Spinal cord (tissue), 9 donors: ENCODE measurements at regions not wholly inside any gene's neighbourhood (a gene's known extent, or its start where the extent isn't known, plus 50 kb on each side); places are given as distances from the start of the nearest gene placed in this dataset.

Experiments
- DNase-seq, 6 donors: peaks; one replicate each; pipeline versions ENCODE4 v3.0.0 to v3.0.0-alpha.2; 2013 to 2015; ENCODE audit warnings: low spot score in 6 of 6, low read depth in 4 of 6
- H3K27ac ChIP-seq: one replicate; pipeline ENCODE4 v1.5.1; 2013; ENCODE audit warnings: low read depth, low read length, control low read depth
- H3K27me3 ChIP-seq: one replicate; pipeline ENCODE4 v1.6.1; 2013; ENCODE audit warnings: low read length; ENCODE audit not compliant: control insufficient read depth, insufficient read depth
- H3K36me3 ChIP-seq: one replicate; pipeline ENCODE4 v1.6.1; 2013; ENCODE audit warnings: low read length; ENCODE audit not compliant: control insufficient read depth, insufficient read depth
- H3K4me1 ChIP-seq: one replicate; pipeline ENCODE4 v1.6.1; 2013; ENCODE audit warnings: low read length; ENCODE audit not compliant: control insufficient read depth, insufficient read depth
- H3K4me3 ChIP-seq: one replicate; pipeline ENCODE4 v1.5.1; 2013; ENCODE audit warnings: low read depth, low read length, control low read depth
- H3K9me3 ChIP-seq: one replicate; pipeline ENCODE4 v1.6.1; 2013; ENCODE audit warnings: low read length; ENCODE audit not compliant: control insufficient read depth, insufficient read depth
- WGBS: methylation state at CpG from one replicate; pipeline ENCODE4 v1.1.5; 2013; ENCODE audit warnings: missing lambda C conversion rate; ENCODE audit not compliant: insufficient coverage; 5-methylcytosine and 5-hydroxymethylcytosine counted together
- donor health status: healthy.

DNA sequence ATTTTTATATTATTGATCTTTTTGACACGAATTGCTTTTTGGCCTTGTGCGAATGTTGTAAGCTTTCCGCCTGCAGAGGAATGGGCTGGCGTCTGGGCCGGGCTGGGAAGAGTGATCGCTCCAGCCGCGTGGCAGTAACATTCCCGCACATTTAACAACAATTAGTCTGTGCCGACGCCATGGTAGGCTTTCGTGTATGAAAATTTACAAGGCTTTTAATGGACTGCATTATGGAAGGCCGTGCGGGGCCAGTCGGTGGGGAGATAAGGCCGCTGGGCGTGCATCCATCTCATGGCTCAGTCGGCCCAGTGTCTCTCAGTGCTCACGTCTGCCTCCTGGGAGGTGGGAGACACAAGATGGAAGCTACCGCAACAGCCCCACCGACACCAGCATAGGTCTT lies 142.2 kb downstream of the PHETA1 start:
- no peaks in the 10 kb centered on the region for H3K36me3 ChIP-seq
- peak in 1 of 6 donors; percentile 72 for DNase-seq
- H3K4me1 ChIP-seq, result peaks cover 3% of the 10 kb centered on the region
- 78% methylated on average over 8 of the region's 21 CpGs for WGBS
- H3K27ac ChIP-seq, result no peak overlapping the region
- H3K27me3 ChIP-seq, result no peaks in the 10 kb centered on the region
- no peaks in the 10 kb centered on the region for H3K9me3 ChIP-seq
- no peak overlapping the region for H3K4me3 ChIP-seq

DNA sequence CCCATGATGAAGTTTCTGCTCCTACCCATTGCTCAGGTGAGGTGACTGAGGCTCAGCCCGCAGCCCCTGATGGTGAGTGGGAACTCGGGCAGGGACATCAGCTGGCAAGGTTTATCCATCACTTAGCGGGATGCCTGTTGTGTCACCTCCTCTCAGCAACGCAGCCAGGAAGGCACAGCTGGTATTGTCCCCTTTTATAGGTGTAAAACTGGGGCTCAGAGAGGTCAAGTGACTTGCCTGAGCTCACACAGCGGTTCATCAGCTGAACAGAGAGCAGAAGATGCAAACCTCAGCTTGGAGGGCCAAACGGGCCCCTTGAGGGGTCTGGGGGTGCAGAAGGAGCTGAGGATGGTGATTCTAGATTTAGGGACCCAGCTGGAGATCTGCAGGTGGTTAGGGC lies 143.6 kb downstream of the PHETA1 start:
- no peak for DNase-seq
- Histone ChIP-seq H3K4me3 (no peak overlapping the region), H3K4me1 (peaks cover 3% of the 10 kb centered on the region), H3K27me3 (no peaks in the 10 kb centered on the region), H3K27ac (no peak overlapping the region), H3K9me3 (no peaks in the 10 kb centered on the region), H3K36me3 (no peaks in the 10 kb centered on the region)
- WGBS, result 88% methylated on average over 6 of the region's 6 CpGs

DNA sequence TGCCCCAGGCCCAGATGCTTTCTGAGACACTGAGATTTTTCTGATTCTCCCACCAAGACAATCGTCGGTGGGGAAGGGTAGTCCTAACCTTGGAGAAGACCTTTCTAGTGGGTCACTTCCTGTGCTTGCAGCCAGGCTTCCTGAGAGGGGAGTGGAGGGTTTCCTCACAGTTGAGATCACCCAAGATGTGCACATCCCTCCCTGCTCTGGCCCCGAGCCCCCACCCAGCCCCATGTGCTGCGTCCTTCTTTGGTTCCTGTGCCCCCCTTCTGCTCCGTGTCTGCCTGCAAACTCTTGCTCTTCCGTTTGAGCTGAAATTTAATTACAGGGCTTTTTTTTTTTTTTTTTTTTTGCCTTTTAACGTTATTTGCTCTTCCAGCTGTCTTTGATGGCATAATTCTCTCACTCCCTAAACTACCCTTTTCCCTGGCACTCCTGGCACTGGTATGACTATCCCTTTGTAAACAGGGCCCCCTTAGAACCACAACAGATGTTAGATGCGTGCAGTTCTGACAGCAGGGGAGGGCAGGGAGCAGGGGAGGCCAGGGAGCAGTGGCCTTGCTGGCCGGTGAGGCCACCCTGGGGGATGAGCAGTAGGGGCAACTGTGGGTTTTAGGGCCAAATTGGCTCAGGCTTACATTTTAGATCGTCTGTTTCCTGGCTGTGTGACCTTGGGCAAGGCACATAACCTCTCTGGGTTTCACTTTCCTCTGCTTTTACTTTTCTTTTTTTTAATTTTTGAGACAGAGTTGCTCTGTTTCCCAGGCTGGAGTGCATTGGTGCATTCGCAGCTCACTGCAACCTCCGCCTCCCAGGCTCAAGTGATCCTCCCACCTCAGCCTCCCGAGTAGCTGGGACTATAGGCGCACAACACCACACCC lies 144.5 kb downstream of the PHETA1 start:
- H3K27ac ChIP-seq, result no peak overlapping the region
- H3K36me3 ChIP-seq, result no peaks in the 10 kb centered on the region
- no peaks in the 10 kb centered on the region for H3K9me3 ChIP-seq
- WGBS, result 47% methylated on average over 2 of the region's 14 CpGs
- H3K4me3 ChIP-seq, result no peak overlapping the region
- H3K4me1 ChIP-seq, result peaks cover 3% of the 10 kb centered on the region
- DNase-seq, result peak in 1 of 6 donors; percentile 38
- no peaks in the 10 kb centered on the region for H3K27me3 ChIP-seq

DNA sequence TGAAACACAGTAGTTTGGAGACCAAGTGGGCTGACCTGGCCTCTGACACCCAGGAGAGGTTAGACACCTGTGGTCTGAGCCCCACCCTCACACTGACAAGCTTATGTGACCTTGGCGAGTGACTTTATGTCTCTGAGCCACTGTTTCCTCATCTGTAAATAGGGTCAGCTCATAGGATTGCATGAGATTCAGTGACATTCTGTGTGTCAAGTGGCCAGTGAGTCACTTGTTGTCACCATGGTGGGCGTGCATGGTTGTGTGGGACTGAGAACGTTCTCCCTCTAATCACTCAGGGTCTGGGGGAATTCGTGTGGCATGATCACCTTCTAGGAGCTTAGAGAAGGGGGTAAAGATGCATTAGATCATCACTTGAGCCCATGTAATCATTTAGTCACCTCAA lies 146.4 kb downstream of the PHETA1 start:
- WGBS, result no CpG with 5 or more reads among the region's 4 CpGs
- Histone ChIP-seq H3K9me3 (no peaks in the 10 kb centered on the region), H3K36me3 (no peaks in the 10 kb centered on the region), H3K27me3 (no peaks in the 10 kb centered on the region), H3K27ac (no peak overlapping the region), H3K4me3 (no peak overlapping the region), H3K4me1 (peaks cover 3% of the 10 kb centered on the region)
- DNase-seq, result no peak

DNA sequence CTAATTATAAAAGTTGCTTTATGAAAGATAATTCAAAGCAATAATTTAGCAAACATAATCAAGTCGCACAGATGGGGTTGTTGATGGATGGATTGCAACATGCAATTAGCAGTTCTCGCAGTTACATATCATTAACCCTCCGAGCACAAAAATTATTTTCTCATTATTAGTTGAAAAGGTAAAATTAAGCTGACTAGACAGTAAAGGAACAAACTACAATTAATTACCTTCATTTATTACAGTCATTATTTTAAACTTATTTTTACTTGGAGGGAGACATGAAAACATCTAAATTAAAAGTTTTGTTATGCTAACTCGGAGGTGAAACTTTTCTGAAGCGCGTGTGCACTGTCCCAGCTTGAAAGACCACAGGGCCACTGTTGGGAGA lies 146.9 kb downstream of the PHETA1 start:
- DNase-seq, result peak in 2 of 6 donors; percentile 38
- H3K9me3 ChIP-seq, result no peaks in the 10 kb centered on the region
- no peaks in the 10 kb centered on the region for H3K27me3 ChIP-seq
- no peak overlapping the region for H3K4me3 ChIP-seq
- 100% methylated on average over 3 of the region's 6 CpGs for WGBS
- peaks cover 3% of the 10 kb centered on the region for H3K4me1 ChIP-seq
- no peak overlapping the region for H3K27ac ChIP-seq
- H3K36me3 ChIP-seq, result no peaks in the 10 kb centered on the region

DNA sequence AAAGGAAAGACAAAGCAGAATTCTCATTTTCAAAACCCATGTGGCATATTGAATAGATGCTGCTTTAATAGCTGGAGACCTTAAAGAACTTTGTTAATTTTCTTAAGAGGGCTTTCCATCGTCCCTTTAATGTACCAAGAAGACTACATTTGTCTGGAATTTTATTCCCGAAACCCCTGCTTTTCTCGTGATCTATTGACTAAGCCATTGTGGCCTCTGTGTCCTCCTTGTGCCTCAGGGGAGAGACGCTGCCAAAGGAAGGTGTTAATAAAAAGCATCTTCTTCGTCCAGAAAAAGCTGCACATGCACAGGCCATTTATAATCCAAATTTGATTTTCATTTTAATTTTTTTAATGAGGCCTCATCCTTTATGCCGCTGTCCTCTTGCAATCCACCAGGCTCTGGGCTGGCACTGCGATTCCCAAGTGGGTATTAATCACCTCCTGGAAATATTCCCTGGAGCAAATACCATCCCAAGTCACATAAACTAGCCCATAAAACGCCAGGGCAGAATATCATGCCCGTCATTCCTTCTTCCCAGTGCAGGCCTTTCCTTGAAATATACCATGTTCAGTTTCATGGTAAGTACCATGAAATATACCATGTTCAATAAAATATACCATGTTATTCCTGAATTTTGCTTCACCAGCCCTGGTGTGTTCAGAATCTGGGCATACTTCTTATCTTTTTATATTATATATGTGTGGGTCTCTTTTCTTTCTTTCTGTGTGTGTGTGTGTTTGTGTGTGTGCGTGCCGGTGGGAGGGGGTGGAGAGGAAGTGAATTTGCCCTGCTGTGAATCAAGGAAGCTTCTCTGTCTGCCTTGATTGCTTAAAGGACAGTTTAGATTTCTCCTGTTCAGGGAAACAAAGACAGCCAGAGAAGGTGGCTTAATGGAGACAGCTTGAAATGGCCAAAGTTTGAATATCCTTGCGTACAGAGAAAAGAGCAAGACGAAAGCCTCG lies 147.6 kb downstream of the PHETA1 start:
- 38% methylated on average over 4 of the region's 14 CpGs for WGBS
- DNase-seq, result peak in 1 of 6 donors; percentile 41
- peaks cover 3% of the 10 kb centered on the region for H3K4me1 ChIP-seq
- no peaks in the 10 kb centered on the region for H3K36me3 ChIP-seq
- H3K27ac ChIP-seq, result no peak overlapping the region
- H3K27me3 ChIP-seq, result no peaks in the 10 kb centered on the region
- no peaks in the 10 kb centered on the region for H3K9me3 ChIP-seq
- no peak overlapping the region for H3K4me3 ChIP-seq

DNA sequence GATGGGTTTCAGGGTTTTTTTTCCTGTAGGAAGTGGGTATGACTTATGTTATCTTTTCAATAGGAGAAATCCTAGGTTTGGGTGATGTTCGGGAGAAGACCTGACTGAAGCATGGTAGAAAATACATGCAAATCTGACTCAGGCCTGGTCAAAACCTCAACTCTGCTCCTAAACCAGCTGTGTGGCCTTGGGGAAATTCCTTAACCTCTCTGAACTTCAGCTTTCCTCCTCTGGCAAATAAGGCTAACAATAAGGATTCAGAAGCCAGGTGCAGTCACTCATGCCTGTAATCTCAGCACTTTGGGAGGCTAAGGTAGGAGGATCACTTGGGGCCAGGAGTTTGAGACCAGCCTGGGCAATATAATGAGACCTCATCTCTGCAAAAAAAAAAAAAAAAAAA lies 148.5 kb downstream of the PHETA1 start:
- H3K9me3 ChIP-seq, result no peaks in the 10 kb centered on the region
- DNase-seq, result no peak
- no peaks in the 10 kb centered on the region for H3K27me3 ChIP-seq

DNA sequence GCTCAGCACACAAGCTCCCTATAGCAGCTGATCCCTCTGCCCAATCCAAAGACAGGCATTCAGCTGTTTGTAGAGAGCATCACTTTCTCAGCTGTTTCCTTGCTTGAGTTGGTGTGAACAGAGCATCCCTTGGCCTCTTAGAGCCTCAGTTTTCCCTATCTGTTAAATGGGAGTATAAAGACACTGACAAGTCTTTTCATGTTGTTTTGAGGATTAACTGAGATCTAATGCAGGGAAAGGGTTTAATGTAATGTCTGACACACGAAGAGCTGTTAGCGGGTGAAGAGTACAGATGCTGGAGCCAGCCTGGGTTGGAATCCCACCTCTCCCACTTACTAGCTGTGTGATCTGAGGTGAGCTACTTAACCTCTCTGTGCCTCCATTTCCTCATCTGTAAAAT lies 149.5 kb downstream of the PHETA1 start:
- no peak overlapping the region for H3K27ac ChIP-seq
- no CpG with 5 or more reads among the region's 2 CpGs for WGBS
- H3K4me1 ChIP-seq, result peaks cover 3% of the 10 kb centered on the region
- H3K4me3 ChIP-seq, result no peak overlapping the region
- no peak for DNase-seq
- H3K36me3 ChIP-seq, result no peaks in the 10 kb centered on the region
- no peaks in the 10 kb centered on the region for H3K27me3 ChIP-seq
- H3K9me3 ChIP-seq, result no peaks in the 10 kb centered on the region

More for the DNA sequence above, 148.5 kb downstream of the PHETA1 start:
- WGBS, result no CpG with 5 or more reads among the region's 1 CpG
- Histone ChIP-seq H3K36me3 (no peaks in the 10 kb centered on the region), H3K4me3 (no peak overlapping the region), H3K4me1 (peaks cover 3% of the 10 kb centered on the region), H3K27ac (no peak overlapping the region)

DNA sequence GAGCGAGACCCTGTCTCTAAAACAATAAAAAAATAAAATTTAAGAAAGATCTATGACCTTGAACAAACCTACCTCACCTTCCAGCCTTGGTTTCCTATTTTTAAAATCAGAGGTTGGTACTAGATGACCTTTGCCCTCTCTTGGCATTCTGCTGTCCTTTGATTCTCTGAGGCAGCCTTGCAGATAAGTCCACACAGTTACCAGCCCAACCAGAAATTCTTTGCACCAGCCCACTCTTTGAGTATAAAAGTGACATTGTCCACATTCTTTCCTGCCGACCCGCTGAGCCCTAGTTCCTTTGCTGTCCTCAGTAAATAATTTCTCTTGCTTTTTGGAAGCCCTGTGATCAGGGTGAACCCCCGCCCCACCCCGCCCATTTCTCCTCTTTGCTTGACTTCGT lies 150.4 kb downstream of the PHETA1 start:
- no peak overlapping the region for H3K4me3 ChIP-seq
- WGBS, result 74% methylated on average over 5 of the region's 6 CpGs
- H3K4me1 ChIP-seq, result peaks cover 5% of the 10 kb centered on the region
- no peaks in the 10 kb centered on the region for H3K27me3 ChIP-seq
- no peaks in the 10 kb centered on the region for H3K36me3 ChIP-seq
- no peaks in the 10 kb centered on the region for H3K9me3 ChIP-seq
- H3K27ac ChIP-seq, result no peak overlapping the region
- DNase-seq, result no peak
